Prostate gland (tissue), 2 donors: ENCODE measurements at regions not wholly inside any gene's neighbourhood (a gene's known extent, or its start where the extent isn't known, plus 50 kb on each side); places are given as distances from the start of the nearest gene placed in this dataset.

Experiments used
- DNase-seq: peaks from one replicate; pipeline ENCODE4 v3.0.0-alpha.2; 2019; ENCODE audit warnings: low spot score
- H3K27ac ChIP-seq, 2 donors: fragments of 200-600 bp; sonication (generic); 2 replicates each; pipeline ENCODE4 v1.5.1; 2017 to 2019
- H3K27me3 ChIP-seq: fragments of 200-600 bp; sonication (generic); replicated peaks from 2 replicates; pipeline ENCODE4 v1.5.1; 2019; ENCODE audit not compliant: insufficient read depth
- H3K36me3 ChIP-seq, 2 donors: fragments of 200-600 bp; sonication (generic); 1 replicate in 1 of 2; 2 replicates in 1 of 2; pipeline versions ENCODE4 v1.5.1 to v1.8.1; 2017 to 2019
- H3K4me1 ChIP-seq: fragments of 200-600 bp; sonication (generic); replicated peaks from 2 replicates; pipeline ENCODE4 v1.5.1; 2019
- H3K4me3 ChIP-seq, 2 donors: fragments of 200-600 bp; sonication (generic); 2 replicates each; pipeline ENCODE4 v1.5.1; 2017 to 2019
- H3K9me3 ChIP-seq: fragments of 200-600 bp; sonication (generic); 2 replicates; pipeline ENCODE4 v1.5.1; 2017
- POLR2A ChIP-seq: fragments of 450-650 bp; IDR thresholded peaks from one replicate; pipeline ENCODE4 v1.6.1; 2016; ENCODE audit warnings: antibody characterized with exemption, mild to moderate bottlenecking
- POLR2AphosphoS5 ChIP-seq: sonication (generic); formaldehyde crosslinking; IDR thresholded peaks from one replicate; pipeline ENCODE4 v1.6.1; 2017; ENCODE audit warnings: antibody characterized with exemption
- WGBS: methylation state at CpG from one replicate; pipeline ENCODE4 v1.1.5; 2018; 5-methylcytosine and 5-hydroxymethylcytosine counted together
- intact Hi-C: fragments of 100-400 bp; cut with DNase I; formaldehyde crosslinking; loops from one replicate; pipeline ENCODE4 v1.14.2; 2022
- TF ChIP-seq, protein P1 (sequence below), 4 experiments: fragments of 200-600 bp in 2 of 4; fragments of 450-650 bp in 2 of 4; sonication (generic) in 2 of 4; IDR thresholded peaks; 1 replicate in 3 of 4; 2 replicates in 1 of 4; pipeline ENCODE4 v1.5.1; 2016 to 2019; ENCODE audit warnings: antibody characterized with exemption in 4 of 4, mild to moderate bottlenecking in 2 of 4, moderate library complexity in 2 of 4

GRCh38 chr5:61796773-61797172, 464.7 kb downstream of the ZSWIM6 start:
- WGBS: 92% methylated on average over 4 of the region's 4 CpGs
- H3K27ac ChIP-seq: no peak overlapping the region
- TF ChIP-seq POLR2AphosphoS5 (no peak), POLR2A (no peak)
- TF ChIP-seq, protein P1, sequence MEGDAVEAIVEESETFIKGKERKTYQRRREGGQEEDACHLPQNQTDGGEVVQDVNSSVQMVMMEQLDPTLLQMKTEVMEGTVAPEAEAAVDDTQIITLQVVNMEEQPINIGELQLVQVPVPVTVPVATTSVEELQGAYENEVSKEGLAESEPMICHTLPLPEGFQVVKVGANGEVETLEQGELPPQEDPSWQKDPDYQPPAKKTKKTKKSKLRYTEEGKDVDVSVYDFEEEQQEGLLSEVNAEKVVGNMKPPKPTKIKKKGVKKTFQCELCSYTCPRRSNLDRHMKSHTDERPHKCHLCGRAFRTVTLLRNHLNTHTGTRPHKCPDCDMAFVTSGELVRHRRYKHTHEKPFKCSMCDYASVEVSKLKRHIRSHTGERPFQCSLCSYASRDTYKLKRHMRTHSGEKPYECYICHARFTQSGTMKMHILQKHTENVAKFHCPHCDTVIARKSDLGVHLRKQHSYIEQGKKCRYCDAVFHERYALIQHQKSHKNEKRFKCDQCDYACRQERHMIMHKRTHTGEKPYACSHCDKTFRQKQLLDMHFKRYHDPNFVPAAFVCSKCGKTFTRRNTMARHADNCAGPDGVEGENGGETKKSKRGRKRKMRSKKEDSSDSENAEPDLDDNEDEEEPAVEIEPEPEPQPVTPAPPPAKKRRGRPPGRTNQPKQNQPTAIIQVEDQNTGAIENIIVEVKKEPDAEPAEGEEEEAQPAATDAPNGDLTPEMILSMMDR (IDR thresholded peaks at IDR 0.05): no peak
- no peaks in the 10 kb centered on the region for H3K36me3 ChIP-seq
- H3K4me3 ChIP-seq: no peak overlapping the region
- intact Hi-C loops: no loop called here
- no peaks in the 10 kb centered on the region for H3K4me1 ChIP-seq
- no peak for DNase-seq
- no peaks in the 10 kb centered on the region for H3K27me3 ChIP-seq
- no peaks in the 10 kb centered on the region for H3K9me3 ChIP-seq

- peaks cover 6% of the 10 kb centered on the region for H3K4me1 ChIP-seq
- TF ChIP-seq, protein P1 (IDR thresholded peaks at IDR 0.05): no peak
- TF ChIP-seq POLR2A (no peak), POLR2AphosphoS5 (no peak)
- no peak overlapping the region for H3K4me3 ChIP-seq
- no peaks in the 10 kb centered on the region for H3K36me3 ChIP-seq
- WGBS: 93% methylated on average over 4 of the region's 4 CpGs
- no peak for DNase-seq
- intact Hi-C loops: no loop called here
- H3K27me3 ChIP-seq: no peaks in the 10 kb centered on the region
- no peak overlapping the region for H3K27ac ChIP-seq
- H3K9me3 ChIP-seq: no peaks in the 10 kb centered on the region
Observed at GRCh38 chr5:61800450-61800849, 468.4 kb downstream of the ZSWIM6 start.

- H3K4me3 ChIP-seq: no peak overlapping the region
- no peaks in the 10 kb centered on the region for H3K27me3 ChIP-seq
- intact Hi-C loops: no loop called here
- 32% methylated on average over 4 of the region's 4 CpGs for WGBS
- peaks cover 9% of the 10 kb centered on the region for H3K4me1 ChIP-seq
- H3K27ac ChIP-seq: no peak overlapping the region
- no peak for DNase-seq
- H3K36me3 ChIP-seq: no peaks in the 10 kb centered on the region
- H3K9me3 ChIP-seq: no peaks in the 10 kb centered on the region
- TF ChIP-seq, protein P1 (IDR thresholded peaks at IDR 0.05): no peak
- TF ChIP-seq POLR2AphosphoS5: no peak
- TF ChIP-seq POLR2A: no peak
Observed at GRCh38 chr5:61801174-61801573, 469.1 kb downstream of the ZSWIM6 start.

DNA sequence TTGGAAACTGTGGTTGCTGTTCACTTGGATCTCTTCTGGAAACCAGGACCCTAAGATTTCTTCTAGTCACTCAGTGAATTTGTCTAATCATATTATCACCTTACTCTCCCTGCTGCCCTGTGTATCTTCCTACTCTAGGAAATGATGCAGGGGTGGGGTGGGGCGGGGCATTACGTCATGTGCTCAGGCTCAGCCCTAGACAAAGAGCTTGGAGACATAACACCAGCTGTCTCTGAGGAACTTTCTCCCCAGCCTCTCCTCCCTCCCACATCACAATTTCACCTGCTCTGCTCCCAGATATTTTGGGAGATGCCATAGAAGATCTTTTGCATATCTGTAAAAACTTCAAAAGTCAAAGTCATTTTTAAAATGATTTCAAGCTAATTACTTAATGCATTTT, 470.4 kb downstream of the ZSWIM6 start:
- H3K4me1 ChIP-seq: peaks cover 9% of the 10 kb centered on the region
- no peak for TF ChIP-seq POLR2AphosphoS5
- TF ChIP-seq POLR2A: no peak
- WGBS: 32% methylated on average over 2 of the region's 2 CpGs
- no peak overlapping the region for H3K4me3 ChIP-seq
- no peaks in the 10 kb centered on the region for H3K27me3 ChIP-seq
- H3K27ac ChIP-seq: no peak overlapping the region
- H3K36me3 ChIP-seq: no peaks in the 10 kb centered on the region
- no peak for DNase-seq
- intact Hi-C loops: no loop called here
- H3K9me3 ChIP-seq: no peaks in the 10 kb centered on the region

GRCh38 chr5:61805101-61805500, 473.0 kb downstream of the ZSWIM6 start:
- no peak overlapping the region for H3K4me3 ChIP-seq
- no peaks in the 10 kb centered on the region for H3K36me3 ChIP-seq
- DNase-seq: peak; percentile 51
- H3K27me3 ChIP-seq: no peaks in the 10 kb centered on the region
- intact Hi-C loops: no loop called here
- H3K27ac ChIP-seq: no peak overlapping the region
- H3K9me3 ChIP-seq: no peaks in the 10 kb centered on the region
- peak; percentile 74 for TF ChIP-seq POLR2AphosphoS5
- TF ChIP-seq, protein P1 (IDR thresholded peaks at IDR 0.05): no peak
- H3K4me1 ChIP-seq: peaks cover 9% of the 10 kb centered on the region
- whole genome bisulfite sequencing: 22% methylated on average over 5 of the region's 5 CpGs
